IMR-90 (cell line): ENCODE measurements at regions not wholly inside any gene's neighbourhood (a gene's known extent, or its start where the extent isn't known, plus 50 kb on each side); places are given as distances from the start of the nearest gene placed in this dataset.

Experiments
- ATAC-seq: fragments of 200-7000 bp; cut with Tn5 transposase; 2 replicates; pipeline ENCODE4 v1.9.1; 2020; ENCODE audit warnings: low read depth, mild to moderate bottlenecking, moderate library complexity
- BruUV-seq: library from RNA; stranded (reverse); fragments of 400-500 nt; replicated peaks from 2 replicates; lab custom pipeline; 2021; lab: Mats Ljungman, UMichigan
- CTCF ChIA-PET: fragments of 300-600 bp; formaldehyde crosslinking; extraction: SDS; loops from one replicate; lab custom pipeline; 2021; ENCODE audit warnings: antibody characterized with exemption; lab: Yijun Ruan, JAX
- POLR2A ChIA-PET: fragments of 300-600 bp; sonication (Branson Sonifier 250); formaldehyde crosslinking; loops from one replicate; lab custom pipeline; 2022; ENCODE audit warnings: antibody characterized with exemption; ENCODE audit not compliant: unreplicated experiment; lab: Charles Lee
- DNase-seq: peaks from one replicate; pipeline ENCODE4 v3.0.0; 2013
- H2AFZ ChIP-seq: replicated peaks from 2 replicates; pipeline ENCODE3; 2013; ENCODE audit warnings: low read length, mild to moderate bottlenecking; ENCODE audit not compliant: poor library complexity
- H2AK5ac ChIP-seq: 2 replicates; pipeline ENCODE4 v1.6.1; 2013; ENCODE audit warnings: low read depth, low read length, inconsistent platforms
- H2AK9ac ChIP-seq: replicated peaks from 2 replicates; pipeline ENCODE3; 2013; ENCODE audit warnings: mild to moderate bottlenecking, low read depth, low read length, moderate library complexity; ENCODE audit not compliant: poor library complexity
- H2BK120ac ChIP-seq: 2 replicates; pipeline ENCODE4 v1.6.1; 2013; ENCODE audit warnings: low read depth, low read length, inconsistent platforms
- H2BK15ac ChIP-seq: 3 replicates; pipeline ENCODE4 v1.6.1; 2013; ENCODE audit warnings: low read depth, low read length, inconsistent platforms
- H2BK20ac ChIP-seq: 2 replicates; pipeline ENCODE4 v1.6.1; 2013; ENCODE audit warnings: low read depth, mild to moderate bottlenecking, inconsistent platforms, low read length, moderate library complexity
- H2BK5ac ChIP-seq: 2 replicates; pipeline ENCODE4 v1.6.1; 2013; ENCODE audit warnings: mild to moderate bottlenecking, low read depth, low read length, inconsistent platforms; ENCODE audit not compliant: poor library complexity, severe bottlenecking
- H3K14ac ChIP-seq: replicated peaks from 2 replicates; pipeline ENCODE4 v1.6.1; 2013; ENCODE audit warnings: low read depth, low read length, inconsistent platforms
- H3K18ac ChIP-seq: 2 replicates; pipeline ENCODE4 v1.6.1; 2013; ENCODE audit warnings: low read depth, low read length, control low read depth
- H3K23ac ChIP-seq: 2 replicates; pipeline ENCODE4 v1.6.1; 2013; ENCODE audit warnings: low read depth, low read length, inconsistent platforms
- H3K27ac ChIP-seq: 2 replicates; pipeline ENCODE4 v1.5.1; 2013; ENCODE audit warnings: mild to moderate bottlenecking, control low read depth, low read length; ENCODE audit not compliant: insufficient read depth
- H3K27me3 ChIP-seq: 2 replicates; pipeline ENCODE4 v1.6.1; 2013; ENCODE audit warnings: low read length; ENCODE audit not compliant: control insufficient read depth, insufficient read depth
- H3K36me3 ChIP-seq: 2 replicates; pipeline ENCODE4 v1.6.1; 2013; ENCODE audit warnings: low read length, mixed read lengths; ENCODE audit not compliant: control insufficient read depth, insufficient read depth
- H3K4ac ChIP-seq: 2 replicates; pipeline ENCODE4 v1.6.1; 2013; ENCODE audit warnings: low read depth, low read length, inconsistent platforms
- H3K4me1 ChIP-seq: 2 replicates; pipeline ENCODE4 v1.6.1; 2013; ENCODE audit warnings: low read length, mixed read lengths; ENCODE audit not compliant: control insufficient read depth, insufficient read depth
- H3K4me2 ChIP-seq: 2 replicates; pipeline ENCODE4 v1.6.1; 2013; ENCODE audit warnings: low read depth, mild to moderate bottlenecking, control low read depth, low read length, moderate library complexity
- H3K4me3 ChIP-seq: 2 replicates; pipeline ENCODE4 v1.5.1; 2013; ENCODE audit warnings: low read depth, mild to moderate bottlenecking, control low read depth, low read length, moderate library complexity; ENCODE audit not compliant: insufficient read depth
- H3K56ac ChIP-seq: 2 replicates; pipeline ENCODE4 v1.6.1; 2013; ENCODE audit warnings: low read length, inconsistent platforms; ENCODE audit not compliant: insufficient read depth; ENCODE audit errors: extremely low read depth
- H3K79me1 ChIP-seq, 2 experiments: 2 replicates each; pipeline ENCODE4 v1.6.1; 2013; ENCODE audit warnings: low read length in 2 of 2, inconsistent platforms in 1 of 2, low read depth in 1 of 2
- H3K9ac ChIP-seq: 2 replicates; pipeline ENCODE4 v1.6.1; 2013; ENCODE audit warnings: low read depth, low read length, control low read depth
- H3K9me1 ChIP-seq: 2 replicates; pipeline ENCODE4 v1.6.1; 2013; ENCODE audit warnings: low read length, inconsistent platforms; ENCODE audit not compliant: insufficient read depth
- H3K9me3 ChIP-seq: 2 replicates; pipeline ENCODE4 v1.6.1; 2013; ENCODE audit warnings: low read length; ENCODE audit not compliant: control insufficient read depth, insufficient read depth
- H4K20me1 ChIP-seq: 2 replicates; pipeline ENCODE4 v1.6.1; 2013; ENCODE audit warnings: low read length, inconsistent platforms; ENCODE audit not compliant: insufficient read depth
- H4K5ac ChIP-seq: 2 replicates; pipeline ENCODE4 v1.6.1; 2013; ENCODE audit warnings: mild to moderate bottlenecking, low read depth, low read length, control low read depth
- H4K8ac ChIP-seq, 2 experiments: 2 replicates each; pipeline ENCODE4 v1.6.1; 2013; ENCODE audit warnings: low read depth in 2 of 2, low read length in 2 of 2, control low read depth in 1 of 2, inconsistent platforms in 1 of 2
- H4K91ac ChIP-seq: 2 replicates; pipeline ENCODE4 v1.6.1; 2013; ENCODE audit warnings: low read depth, low read length, inconsistent platforms; ENCODE audit not compliant: insufficient read depth
- CEBPB ChIP-seq: IDR thresholded peaks from 2 replicates; pipeline ENCODE4 v1.6.1; 2012; ENCODE audit warnings: low read depth, low read length, improper control_type of control experiment
- CHD1 ChIP-seq: IDR thresholded peaks from 2 replicates; pipeline ENCODE4 v1.6.1; 2012; ENCODE audit warnings: low read depth, low read length, improper control_type of control experiment
- ELK1 ChIP-seq: fragments of 150-350 bp; IDR thresholded peaks from 2 replicates; pipeline ENCODE4 v1.6.1; 2016; ENCODE audit warnings: low read depth, mild to moderate bottlenecking, low read length, moderate library complexity, borderline replicate concordance
- MAZ ChIP-seq: IDR thresholded peaks from 2 replicates; pipeline ENCODE4 v1.6.1; 2012; ENCODE audit warnings: low read depth, mild to moderate bottlenecking, low read length, improper control_type of control experiment, moderate library complexity, borderline replicate concordance
- MXI1 ChIP-seq: IDR thresholded peaks from 2 replicates; pipeline ENCODE4 v1.6.1; 2012; ENCODE audit warnings: low read depth, mild to moderate bottlenecking, low read length, moderate library complexity, borderline replicate concordance
- NFE2L2 ChIP-seq: fragments of 150-350 bp; IDR thresholded peaks from 2 replicates; pipeline ENCODE4 v1.6.1; 2016; ENCODE audit warnings: low read depth, mild to moderate bottlenecking, low read length
- POLR2A ChIP-seq: IDR thresholded peaks from 2 replicates; pipeline ENCODE4 v1.6.1; 2012; ENCODE audit warnings: mild to moderate bottlenecking, low read depth, low read length
- RAD21 ChIP-seq: IDR thresholded peaks from 2 replicates; pipeline ENCODE4 v1.6.1; 2012; ENCODE audit warnings: low read length, improper control_type of control experiment
- RCOR1 ChIP-seq: IDR thresholded peaks from 2 replicates; pipeline ENCODE4 v1.6.1; 2012; ENCODE audit warnings: mild to moderate bottlenecking, low read length, improper control_type of control experiment; ENCODE audit not compliant: insufficient replicate concordance
- RFX5 ChIP-seq: IDR thresholded peaks from 2 replicates; pipeline ENCODE4 v1.8.0; 2012; ENCODE audit warnings: low read depth, mild to moderate bottlenecking, low read length, moderate library complexity
- USF2 ChIP-seq: fragments of 150-350 bp; IDR thresholded peaks from 2 replicates; pipeline ENCODE4 v1.6.1; 2017; ENCODE audit warnings: mild to moderate bottlenecking, antibody characterized with exemption, low read length, low read depth
- WGBS, 2 experiments: methylation state at CpG; one replicate each; pipeline versions ENCODE4 v1.1.5 to v1.1.7; 2013; ENCODE audit warnings: missing lambda C conversion rate in 2 of 2; ENCODE audit not compliant: insufficient read length in 1 of 2; ENCODE audit errors: extremely low coverage in 2 of 2; 5-methylcytosine and 5-hydroxymethylcytosine counted together
- dilution Hi-C: fragments of 300-500 bp; cut with HindIII; formaldehyde crosslinking; loops from one replicate; pipeline ENCODE4 v1.14.3; 2018; ENCODE audit warnings: low sequenced_read_pairs; ENCODE audit not compliant: unreplicated experiment
- in situ Hi-C: fragments of 300-500 bp; cut with MboI; formaldehyde crosslinking; loops from 3 replicates; pipeline ENCODE4 v1.14.3; 2019; ENCODE audit warnings: low sequenced_read_pairs, inconsistent platforms, mixed read lengths
- intact Hi-C: fragments of 100-400 bp; cut with micrococcal nuclease; formaldehyde crosslinking; loops from 2 replicates; pipeline ENCODE4 v1.10.0; 2022

GRCh38 chr2:228602288-228602687 is 420.8 kb upstream of the SPHKAP start:
- no peak overlapping the region for H2BK20ac ChIP-seq
- no peaks in the 10 kb centered on the region for H3K27me3 ChIP-seq
- no peak overlapping the region for H3K18ac ChIP-seq
- peak; percentile 34 for DNase-seq
- no peak overlapping the region for H4K91ac ChIP-seq
- no peaks in the 10 kb centered on the region for H3K36me3 ChIP-seq
- H3K4ac ChIP-seq = no peak overlapping the region
- H3K23ac ChIP-seq = no peak overlapping the region
- ChIA-PET CTCF (no interaction called here), POLR2A (no interaction called here)
- H3K4me1 ChIP-seq = no peaks in the 10 kb centered on the region
- H2AK9ac ChIP-seq = no peak overlapping the region
- in situ Hi-C loops (no loop called here), intact Hi-C loops (no loop called here), dilution Hi-C loops (no loop called here)
- H3K9me3 ChIP-seq = no peaks in the 10 kb centered on the region
- no peak overlapping the region for H4K5ac ChIP-seq
- no peak overlapping the region for H2BK120ac ChIP-seq
- TF ChIP-seq CHD1 (no peak), MXI1 (no peak), RAD21 (no peak), POLR2A (no peak), RFX5 (no peak), MAZ (no peak), USF2 (no peak), NFE2L2 (no peak), RCOR1 (no peak), CEBPB (no peak), ELK1 (no peak)
- no peak overlapping the region for H2AK5ac ChIP-seq
- no peak overlapping the region for H2BK5ac ChIP-seq
- BruUV-seq = no TSS peak
- H3K27ac ChIP-seq = no peak overlapping the region
- H3K56ac ChIP-seq = no peak overlapping the region
- WGBS, 2 experiments = no CpG with 5 or more reads among the region's 2 CpGs
- no peak overlapping the region for H3K14ac ChIP-seq
- H3K4me3 ChIP-seq = no peak overlapping the region
- no peaks in the 10 kb centered on the region for H3K79me1 ChIP-seq
- H2AFZ ChIP-seq = no peak overlapping the region
- no peaks in the 10 kb centered on the region for H4K20me1 ChIP-seq
- no peaks in the 10 kb centered on the region for H3K9me1 ChIP-seq
- no peak overlapping the region for H3K4me2 ChIP-seq
- no peak for ATAC-seq
- no peak overlapping the region for H4K8ac ChIP-seq
- no peak overlapping the region for H3K9ac ChIP-seq
- H2BK15ac ChIP-seq = no peak overlapping the region
